GM23338 (cell line): ENCODE measurements at regions not wholly inside any gene's neighbourhood (a gene's known extent, or its start where the extent isn't known, plus 50 kb on each side); places are given as distances from the start of the nearest gene placed in this dataset.

Experiments used
- ATAC-seq: fragments of 200-7000 bp; cut with Tn5 transposase; 3 replicates; pipeline ENCODE4 v1.9.1; 2020
- DNase-seq: peaks from one replicate; pipeline ENCODE4 v3.0.0-alpha.2; 2015; ENCODE audit warnings: low spot score
- H2AFZ ChIP-seq: fragments of 200-600 bp; sonication (generic); 2 replicates; pipeline ENCODE4 v1.8.0; 2016; ENCODE audit warnings: antibody characterized with exemption, mild to moderate bottlenecking, moderate library complexity
- H3F3A ChIP-seq: fragments of 200-600 bp; sonication (generic); replicated peaks from 2 replicates; pipeline ENCODE4 v1.8.0; 2017; ENCODE audit warnings: antibody characterized with exemption, mixed run types, low read depth
- H3K27ac ChIP-seq: fragments of 200-600 bp; sonication (generic); 2 replicates; pipeline ENCODE4 v1.6.1; 2016; ENCODE audit warnings: low read depth
- H3K27me3 ChIP-seq: fragments of 200-600 bp; sonication (generic); 2 replicates; pipeline ENCODE4 v1.8.0; 2016; ENCODE audit warnings: mild to moderate bottlenecking, mixed run types, moderate library complexity; ENCODE audit not compliant: insufficient read depth
- H3K36me3 ChIP-seq: fragments of 200-600 bp; sonication (generic); 2 replicates; pipeline ENCODE4 v1.8.0; 2016; ENCODE audit warnings: mild to moderate bottlenecking; ENCODE audit not compliant: insufficient read depth
- H3K4me1 ChIP-seq: fragments of 200-600 bp; sonication (generic); 2 replicates; pipeline ENCODE4 v1.8.0; 2016; ENCODE audit warnings: mild to moderate bottlenecking, moderate library complexity; ENCODE audit not compliant: insufficient read depth
- H3K4me2 ChIP-seq: fragments of 200-600 bp; sonication (generic); 2 replicates; pipeline ENCODE4 v1.7.1; 2017; ENCODE audit warnings: mixed run types
- H3K4me3 ChIP-seq: fragments of 200-600 bp; sonication (generic); 2 replicates; pipeline ENCODE4 v1.6.1; 2016; ENCODE audit warnings: mixed run types
- H3K79me2 ChIP-seq: fragments of 200-600 bp; sonication (generic); replicated peaks from 2 replicates; pipeline ENCODE4 v1.8.0; 2017; ENCODE audit warnings: mild to moderate bottlenecking; ENCODE audit not compliant: insufficient read depth
- H3K9me2 ChIP-seq: fragments of 200-600 bp; sonication (generic); 2 replicates; pipeline ENCODE4 v1.8.0; 2017; ENCODE audit not compliant: insufficient read depth
- H4K20me1 ChIP-seq: fragments of 200-600 bp; sonication (generic); replicated peaks from 2 replicates; pipeline ENCODE4 v1.8.0; 2017; ENCODE audit warnings: mild to moderate bottlenecking; ENCODE audit not compliant: insufficient read depth
- H3K27ac Mint-ChIP-seq: 2 replicates; pipeline ENCODE4 v1.8.0; 2020; ENCODE audit warnings: inconsistent platforms, mild to moderate bottlenecking, moderate library complexity, mixed read lengths
- H3K27me3 Mint-ChIP-seq: 3 replicates; pipeline ENCODE4 v1.8.0; 2022; ENCODE audit warnings: low read depth, mild to moderate bottlenecking, moderate library complexity, mixed read lengths, inconsistent platforms; ENCODE audit not compliant: insufficient read depth, poor library complexity
- H3K36me3 Mint-ChIP-seq: 3 replicates; pipeline ENCODE4 v1.8.0; 2021; ENCODE audit warnings: low read depth, mild to moderate bottlenecking, inconsistent platforms, moderate library complexity, mixed read lengths
- H3K4me1 Mint-ChIP-seq: 3 replicates; pipeline ENCODE4 v1.8.0; 2020; ENCODE audit warnings: mild to moderate bottlenecking, inconsistent platforms, mixed read lengths
- H3K4me3 Mint-ChIP-seq: 3 replicates; pipeline ENCODE4 v1.8.0; 2021; ENCODE audit warnings: moderate library complexity, mild to moderate bottlenecking, inconsistent platforms, mixed read lengths
- H3K9me3 Mint-ChIP-seq: 3 replicates; pipeline ENCODE4 v1.8.0; 2020; ENCODE audit warnings: moderate library complexity, mild to moderate bottlenecking, inconsistent platforms, mixed read lengths
- CREB1 ChIP-seq: fragments of 250-450 bp; sonication (Bioruptor Pico); IDR thresholded peaks from 2 replicates; pipeline ENCODE4 v1.5.0; 2020; ENCODE audit warnings: low read depth, mild to moderate bottlenecking, moderate library complexity
- CTCF ChIP-seq, 2 experiments: fragments of 200-600 bp in 1 of 2; sonication (generic) in 1 of 2; conservative IDR thresholded peaks; 2 replicates each; pipeline versions ENCODE4 v1.5.1 to v1.6.1; 2016 to 2017; ENCODE audit warnings: antibody characterized with exemption in 2 of 2, low read depth in 2 of 2, mild to moderate bottlenecking in 2 of 2, moderate library complexity in 1 of 2
- ETS1 ChIP-seq: IDR thresholded peaks from 2 replicates; pipeline ENCODE4 v1.6.1; 2016; ENCODE audit warnings: antibody characterized with exemption
- EZH2 ChIP-seq: fragments of 200-600 bp; sonication (generic); IDR thresholded peaks from one replicate; pipeline ENCODE4 v1.8.0; 2017; ENCODE audit warnings: antibody characterized with exemption, mild to moderate bottlenecking, low read depth; ENCODE audit not compliant: unreplicated experiment
- EZH2phosphoT487 ChIP-seq: fragments of 200-600 bp; sonication (generic); IDR thresholded peaks from one replicate; pipeline ENCODE4 v1.8.1; 2018; ENCODE audit warnings: antibody characterized with exemption; ENCODE audit not compliant: unreplicated experiment
- JUNB ChIP-seq: IDR thresholded peaks from one replicate; pipeline ENCODE4 v1.6.1; 2016; ENCODE audit warnings: antibody characterized with exemption; ENCODE audit not compliant: unreplicated experiment
- NANOG ChIP-seq: IDR thresholded peaks from 2 replicates; pipeline ENCODE4 v1.6.1; 2016; ENCODE audit warnings: antibody characterized with exemption, borderline replicate concordance
- POLR2AphosphoS5 ChIP-seq: IDR thresholded peaks from 2 replicates; pipeline ENCODE4 v1.6.1; 2016; ENCODE audit warnings: antibody characterized with exemption, low read depth
- REST ChIP-seq: IDR thresholded peaks from one replicate; pipeline ENCODE4 v1.6.1; 2018; ENCODE audit warnings: antibody characterized with exemption; ENCODE audit not compliant: unreplicated experiment
- STAT1 ChIP-seq: IDR thresholded peaks from one replicate; pipeline ENCODE4 v1.6.1; 2016; ENCODE audit warnings: antibody characterized with exemption; ENCODE audit not compliant: unreplicated experiment
- ZNF114 ChIP-seq: fragments of 250-450 bp; sonication (Bioruptor Pico); IDR thresholded peaks from 2 replicates; pipeline ENCODE4 v1.5.0; 2020; ENCODE audit warnings: mild to moderate bottlenecking, moderate library complexity

GRCh38 chr16:82481455-82481854 is 145.3 kb upstream of the CDH13 start (continued):
- TF ChIP-seq ETS1 (no peak), REST (no peak), POLR2AphosphoS5 (no peak), JUNB (no peak), EZH2 (no peak), CREB1 (no peak), ZNF114 (CRISPR knock-in tag) (no peak), EZH2phosphoT487 (no peak)

GRCh38 chr16:82476786-82477185 is 150.0 kb upstream of the CDH13 start:
- H3K27ac ChIP-seq = no peak overlapping the region
- H3K4me1 ChIP-seq = no peaks in the 10 kb centered on the region
- no peaks in the 10 kb centered on the region for H3F3A ChIP-seq
- no peaks in the 10 kb centered on the region for H4K20me1 ChIP-seq
- Mint-ChIP-seq H3K9me3 (no peaks in the 10 kb centered on the region), H3K4me3 (no peak overlapping the region), H3K27me3 (no peaks in the 10 kb centered on the region), H3K36me3 (no peaks in the 10 kb centered on the region), H3K27ac (no peak overlapping the region), H3K4me1 (no peaks in the 10 kb centered on the region; the same call in 1 of the 3 replicates)
- no peaks in the 10 kb centered on the region for H3K27me3 ChIP-seq
- DNase-seq (no peak), ATAC-seq (no peak)
- TF ChIP-seq JUNB = no peak
- H3K4me2 ChIP-seq = no peak overlapping the region
- H3K79me2 ChIP-seq = no peaks in the 10 kb centered on the region
- peaks cover 15% of the 10 kb centered on the region; the same call in 1 of the 2 replicates for H3K9me2 ChIP-seq
- no peak overlapping the region for H3K4me3 ChIP-seq
- H2AFZ ChIP-seq = peak overlapping the region; percentile 47; the same call in 1 of the 2 replicates
- H3K36me3 ChIP-seq = no peaks in the 10 kb centered on the region

- H3F3A ChIP-seq = no peaks in the 10 kb centered on the region
- ATAC-seq (no peak), DNase-seq (no peak)
- no peaks in the 10 kb centered on the region for H3K27me3 ChIP-seq
- Mint-ChIP-seq H3K4me1 (no peaks in the 10 kb centered on the region; the same call in 1 of the 3 replicates), H3K27ac (no peak overlapping the region; the same call in 1 of the 2 replicates), H3K4me3 (no peak overlapping the region), H3K9me3 (no peaks in the 10 kb centered on the region; the same call in 2 of the 3 replicates), H3K27me3 (peaks cover 1% of the 10 kb centered on the region), H3K36me3 (no peaks in the 10 kb centered on the region)
- no peak overlapping the region for H3K27ac ChIP-seq
- no peak overlapping the region for H3K4me3 ChIP-seq
- H2AFZ ChIP-seq = no peak overlapping the region
- H3K79me2 ChIP-seq = no peaks in the 10 kb centered on the region
- no peaks in the 10 kb centered on the region for H4K20me1 ChIP-seq
- H3K4me1 ChIP-seq = no peaks in the 10 kb centered on the region
- H3K4me2 ChIP-seq = no peak overlapping the region
- no peaks in the 10 kb centered on the region for H3K9me2 ChIP-seq
- H3K36me3 ChIP-seq = no peaks in the 10 kb centered on the region
- no peak for TF ChIP-seq CREB1
- no peak for TF ChIP-seq CTCF (conservative IDR thresholded peaks at IDR 0.05; ENCODE audit: low read depth in 2 of 2)
- TF ChIP-seq ZNF114 (CRISPR knock-in tag) = no peak
- TF ChIP-seq ETS1 = no peak
- TF ChIP-seq REST = no peak
- no peak for TF ChIP-seq NANOG
- no peak for TF ChIP-seq STAT1
- TF ChIP-seq EZH2 = no peak
- TF ChIP-seq JUNB = no peak
These were observed 156.1 kb upstream of the CDH13 start for GRCh38 chr16:82470620-82471152.
